Adrenal gland (tissue), 9 donors: ENCODE measurements at regions not wholly inside any gene's neighbourhood (a gene's known extent, or its start where the extent isn't known, plus 50 kb on each side); places are given as distances from the start of the nearest gene placed in this dataset.

ENCODE experiments used
- DNase-seq, 7 donors: peaks; one replicate each; pipeline ENCODE4 v3.0.0-alpha.2; 2019 to 2020
- H3K27ac ChIP-seq, 5 donors: fragments of 200-600 bp; sonication (generic) in 4 of 5; 1 replicate in 3 of 5; 2 replicates in 2 of 5; pipeline versions ENCODE4 v1.5.1 to v1.8.0; 2016 to 2020; ENCODE audit warnings: mild to moderate bottlenecking in 1 of 5
- H3K27me3 ChIP-seq: fragments of 200-600 bp; 2 replicates; pipeline ENCODE4 v1.8.0; 2021
- H3K36me3 ChIP-seq, 2 donors: fragments of 200-600 bp; replicated peaks in 1 of 2; 1 replicate in 1 of 2; 2 replicates in 1 of 2; pipeline versions ENCODE4 v1.5.1 to v1.8.0; 2018 to 2022
- H3K4me1 ChIP-seq, 2 donors: fragments of 200-600 bp; replicated peaks in 1 of 2; 1 replicate in 1 of 2; 2 replicates in 1 of 2; pipeline versions ENCODE4 v1.5.1 to v1.8.0; 2018 to 2021
- H3K4me3 ChIP-seq, 4 donors: fragments of 200-600 bp; sonication (generic) in 3 of 4; one replicate each; pipeline ENCODE4 v1.5.1; 2016 to 2018
- H3K9me3 ChIP-seq, 3 donors: fragments of 200-600 bp; sonication (generic) in 1 of 3; replicated peaks in 1 of 3; 1 replicate in 2 of 3; 2 replicates in 1 of 3; pipeline versions ENCODE4 v1.5.1 to v1.8.0; 2016 to 2021
- POLR2A ChIP-seq, 2 donors: fragments of 450-650 bp; IDR thresholded peaks; one replicate each; pipeline ENCODE4 v1.6.1; 2017; ENCODE audit warnings: antibody characterized with exemption in 2 of 2, mild to moderate bottlenecking in 2 of 2, moderate library complexity in 1 of 2
- WGBS, 4 donors: extraction: QIAGEN DNeasy Blood & Tissue Kit in 2 of 4; methylation state at CpG; one replicate each; pipeline versions ENCODE4 v1.1.5 to v1.1.7; 2013 to 2017; 5-methylcytosine and 5-hydroxymethylcytosine counted together
- intact Hi-C, 2 donors: fragments of 100-400 bp; cut with DNase I; formaldehyde crosslinking; loops; one replicate each; pipeline versions ENCODE4 v1.14.1 to v1.15.0; 2022 to 2023
- TF ChIP-seq, protein P1 (sequence below), 6 experiments: fragments of 450-650 bp in 4 of 6; fragments of 200-600 bp in 2 of 6; sonication (generic) in 1 of 6; IDR thresholded peaks; 1 replicate in 5 of 6; 2 replicates in 1 of 6; pipeline versions ENCODE4 v1.5.1 to v1.8.0; 2016 to 2021; ENCODE audit warnings: antibody characterized with exemption in 6 of 6, mild to moderate bottlenecking in 2 of 6, moderate library complexity in 1 of 6
- donor health status: healthy with polysubstance abuse.
- donor health status: Bipolar disorder and iron deficiency.
- donor health status: DM: yes; HTN: yes; CAD: no.
- donor health status: DM: no; HTN: no; CAD: no.
- donor health status: DM: no; HTN: no; CAD: no.

DNA sequence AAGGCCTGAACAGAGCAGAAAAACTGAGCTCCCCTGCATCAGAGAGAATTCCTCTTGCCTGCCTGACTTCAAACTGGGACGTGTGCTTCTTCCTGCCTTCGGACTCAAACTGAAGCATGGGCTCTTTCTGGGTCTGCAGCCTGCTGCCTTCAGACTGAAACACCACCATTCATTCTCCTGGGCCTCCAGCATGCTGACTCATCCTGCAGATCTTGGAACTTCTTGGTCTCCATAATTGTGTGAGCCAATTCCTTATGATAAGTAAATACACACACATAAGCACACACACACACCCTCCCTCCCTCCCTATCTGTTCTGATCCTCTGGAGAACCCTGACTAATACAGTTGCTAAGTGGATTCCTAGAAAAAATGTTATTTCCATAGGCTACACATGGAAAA lies 874.3 kb upstream of the EEF2KMT start:
- Histone ChIP-seq H3K36me3 (no peaks in the 10 kb centered on the region), H3K4me3 (no peak overlapping the region), H3K9me3 (no peaks in the 10 kb centered on the region), H3K27ac (no peak overlapping the region), H3K4me1 (no peaks in the 10 kb centered on the region), H3K27me3 (no peaks in the 10 kb centered on the region)
- WGBS, 4 donors, result 54 to 76% (median 72%) methylated on average over 2 of the region's 2 CpGs
- no peak for TF ChIP-seq POLR2A (IDR thresholded peaks at IDR 0.05)
- TF ChIP-seq, protein P1, sequence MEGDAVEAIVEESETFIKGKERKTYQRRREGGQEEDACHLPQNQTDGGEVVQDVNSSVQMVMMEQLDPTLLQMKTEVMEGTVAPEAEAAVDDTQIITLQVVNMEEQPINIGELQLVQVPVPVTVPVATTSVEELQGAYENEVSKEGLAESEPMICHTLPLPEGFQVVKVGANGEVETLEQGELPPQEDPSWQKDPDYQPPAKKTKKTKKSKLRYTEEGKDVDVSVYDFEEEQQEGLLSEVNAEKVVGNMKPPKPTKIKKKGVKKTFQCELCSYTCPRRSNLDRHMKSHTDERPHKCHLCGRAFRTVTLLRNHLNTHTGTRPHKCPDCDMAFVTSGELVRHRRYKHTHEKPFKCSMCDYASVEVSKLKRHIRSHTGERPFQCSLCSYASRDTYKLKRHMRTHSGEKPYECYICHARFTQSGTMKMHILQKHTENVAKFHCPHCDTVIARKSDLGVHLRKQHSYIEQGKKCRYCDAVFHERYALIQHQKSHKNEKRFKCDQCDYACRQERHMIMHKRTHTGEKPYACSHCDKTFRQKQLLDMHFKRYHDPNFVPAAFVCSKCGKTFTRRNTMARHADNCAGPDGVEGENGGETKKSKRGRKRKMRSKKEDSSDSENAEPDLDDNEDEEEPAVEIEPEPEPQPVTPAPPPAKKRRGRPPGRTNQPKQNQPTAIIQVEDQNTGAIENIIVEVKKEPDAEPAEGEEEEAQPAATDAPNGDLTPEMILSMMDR (IDR thresholded peaks at IDR 0.05), result no peak
- no peak for DNase-seq
- intact Hi-C loops, result no loop called here

DNA sequence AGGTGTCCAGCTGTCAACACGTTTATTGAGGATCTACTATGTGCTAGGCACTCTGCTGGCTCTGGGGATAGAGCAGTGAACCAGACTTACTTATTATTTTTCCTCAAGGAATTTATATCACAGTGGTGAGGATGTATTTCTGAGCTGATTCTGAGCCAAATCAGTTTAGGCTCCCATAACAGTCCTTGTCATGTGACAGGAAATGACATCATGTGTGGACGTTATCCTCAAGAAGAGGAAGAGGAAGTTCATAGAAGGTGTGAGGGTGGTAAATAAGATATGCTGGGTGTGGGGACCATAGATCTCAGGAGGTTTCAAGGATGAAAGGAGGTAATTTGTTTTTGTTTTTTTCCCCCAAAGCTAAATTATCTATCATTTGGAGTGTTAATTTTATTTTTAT lies 873.5 kb upstream of the EEF2KMT start:
- WGBS, 4 donors, result 43 to 61% (median 52%) methylated on average over 2 of the region's 2 CpGs
- intact Hi-C loops, result no loop called here
- no peaks in the 10 kb centered on the region for H3K4me1 ChIP-seq
- TF ChIP-seq, protein P1 (IDR thresholded peaks at IDR 0.05), result no peak
- TF ChIP-seq POLR2A (IDR thresholded peaks at IDR 0.05), result no peak
- no peaks in the 10 kb centered on the region for H3K9me3 ChIP-seq
- no peaks in the 10 kb centered on the region for H3K27me3 ChIP-seq
- no peak overlapping the region for H3K27ac ChIP-seq
- no peaks in the 10 kb centered on the region for H3K36me3 ChIP-seq
- H3K4me3 ChIP-seq, result no peak overlapping the region
- DNase-seq, result no peak

DNA sequence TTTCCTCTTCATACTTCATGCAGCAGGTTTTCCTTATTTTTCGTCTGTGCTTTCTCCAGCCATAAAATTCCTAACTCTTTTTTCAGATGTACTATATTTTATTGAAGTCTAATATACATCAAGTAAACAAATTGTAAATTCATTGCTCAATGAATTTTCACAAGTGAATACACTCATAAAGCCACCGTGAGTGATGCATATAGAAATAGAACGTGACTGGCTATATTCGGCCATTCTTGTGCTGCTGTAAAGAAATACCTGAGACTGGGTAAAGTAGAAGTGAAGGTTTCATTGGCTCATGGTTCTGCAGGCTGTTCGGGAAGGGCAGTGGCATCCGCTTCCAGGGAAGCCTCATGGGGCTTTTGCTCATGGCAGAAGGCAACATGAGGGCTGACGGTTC lies 868.4 kb upstream of the EEF2KMT start:
- H3K27ac ChIP-seq, result no peak overlapping the region
- no peak overlapping the region for H3K4me3 ChIP-seq
- no peaks in the 10 kb centered on the region for H3K9me3 ChIP-seq
- no peaks in the 10 kb centered on the region for H3K4me1 ChIP-seq
- TF ChIP-seq, protein P1 (IDR thresholded peaks at IDR 0.05), result no peak
- no peak for TF ChIP-seq POLR2A (IDR thresholded peaks at IDR 0.05)
- 63 to 76% (median 68%) methylated on average over 7 of the region's 7 CpGs for WGBS, 4 donors
- no peaks in the 10 kb centered on the region for H3K27me3 ChIP-seq
- no peaks in the 10 kb centered on the region for H3K36me3 ChIP-seq
- DNase-seq, result no peak
- intact Hi-C loops, result no loop called here

DNA sequence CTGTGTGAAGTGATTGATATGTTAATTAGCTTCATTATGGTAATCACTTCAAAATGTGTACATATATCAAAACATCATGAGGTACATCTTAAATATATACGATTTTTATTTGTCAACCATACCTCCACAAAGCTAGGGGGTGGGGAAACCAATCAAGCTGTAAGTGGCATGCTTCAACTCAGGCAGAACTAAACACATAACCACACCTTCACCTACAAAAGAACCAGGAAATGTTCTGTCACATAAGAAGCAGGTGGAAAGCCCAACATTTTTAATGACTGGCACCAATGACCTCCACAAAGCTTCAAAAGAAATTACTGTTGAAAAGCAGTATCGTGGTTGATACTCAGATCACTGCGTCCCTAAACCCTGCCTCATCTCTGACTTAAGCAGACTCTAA lies 867.7 kb upstream of the EEF2KMT start:
- 73 to 79% (median 77%) methylated on average over 3 of the region's 3 CpGs for WGBS, 4 donors
- no peaks in the 10 kb centered on the region for H3K36me3 ChIP-seq
- H3K4me3 ChIP-seq, result no peak overlapping the region
- H3K4me1 ChIP-seq, result no peaks in the 10 kb centered on the region
- no peak for DNase-seq
- H3K9me3 ChIP-seq, result no peaks in the 10 kb centered on the region
- H3K27ac ChIP-seq, result no peak overlapping the region
- TF ChIP-seq POLR2A (IDR thresholded peaks at IDR 0.05), result no peak
- TF ChIP-seq, protein P1 (IDR thresholded peaks at IDR 0.05), result no peak
- H3K27me3 ChIP-seq, result no peaks in the 10 kb centered on the region
- intact Hi-C loops, result no loop called here
